ENCODE measurements at regions not wholly inside any gene's neighbourhood (a gene's known extent, or its start where the extent isn't known, plus 50 kb on each side); places are given as distances from the start of the nearest gene placed in this dataset.

GRCh38 chr3:164550857-164551256 is 527.4 kb downstream of the SI start:
- no peak for TF ChIP-seq POLR2A (IDR thresholded peaks at IDR 0.05)
- no peak for TF ChIP-seq CTCF (IDR thresholded peaks at IDR 0.05)
